ENCODE measurements at regions not wholly inside any gene's neighbourhood (a gene's known extent, or its start where the extent isn't known, plus 50 kb on each side); places are given as distances from the start of the nearest gene placed in this dataset.
"Not testable (repeated sequence)": the region's sequence is repeated elsewhere in the genome, so short reads cannot be mapped to it uniquely, and the experiment has no call there.

DNA sequence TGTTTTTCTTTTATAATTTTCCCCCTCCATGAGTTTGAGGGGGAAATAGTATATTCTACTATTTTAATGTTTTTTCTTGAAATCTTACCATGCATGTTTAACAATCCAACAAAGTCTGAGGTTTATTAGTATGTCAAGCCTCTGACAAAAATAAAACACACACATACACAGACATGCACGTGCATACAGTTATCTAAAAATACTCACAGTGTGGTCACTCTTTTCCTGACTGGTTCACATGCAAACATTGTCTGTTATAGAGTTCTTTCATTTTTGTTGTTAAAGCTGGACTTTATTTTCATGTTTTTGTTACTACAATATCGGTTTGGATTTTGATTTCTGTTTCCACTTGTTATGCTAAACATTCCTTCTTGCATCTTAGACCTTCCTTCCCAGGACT is 236.6 kb downstream of the MFSD1 start:
- H3K4me3 ChIP-seq (IDR thresholded peaks at IDR 0.05; ENCODE audit: insufficient read depth, low read depth, low read length): no peak overlapping the region
- no peaks in the 10 kb centered on the region for H3K79me2 ChIP-seq (ENCODE audit: insufficient read depth, low read depth)
- H3K36me3 ChIP-seq (ENCODE audit: insufficient read depth): no peaks in the 10 kb centered on the region
- TF ChIP-seq, protein P1, sequence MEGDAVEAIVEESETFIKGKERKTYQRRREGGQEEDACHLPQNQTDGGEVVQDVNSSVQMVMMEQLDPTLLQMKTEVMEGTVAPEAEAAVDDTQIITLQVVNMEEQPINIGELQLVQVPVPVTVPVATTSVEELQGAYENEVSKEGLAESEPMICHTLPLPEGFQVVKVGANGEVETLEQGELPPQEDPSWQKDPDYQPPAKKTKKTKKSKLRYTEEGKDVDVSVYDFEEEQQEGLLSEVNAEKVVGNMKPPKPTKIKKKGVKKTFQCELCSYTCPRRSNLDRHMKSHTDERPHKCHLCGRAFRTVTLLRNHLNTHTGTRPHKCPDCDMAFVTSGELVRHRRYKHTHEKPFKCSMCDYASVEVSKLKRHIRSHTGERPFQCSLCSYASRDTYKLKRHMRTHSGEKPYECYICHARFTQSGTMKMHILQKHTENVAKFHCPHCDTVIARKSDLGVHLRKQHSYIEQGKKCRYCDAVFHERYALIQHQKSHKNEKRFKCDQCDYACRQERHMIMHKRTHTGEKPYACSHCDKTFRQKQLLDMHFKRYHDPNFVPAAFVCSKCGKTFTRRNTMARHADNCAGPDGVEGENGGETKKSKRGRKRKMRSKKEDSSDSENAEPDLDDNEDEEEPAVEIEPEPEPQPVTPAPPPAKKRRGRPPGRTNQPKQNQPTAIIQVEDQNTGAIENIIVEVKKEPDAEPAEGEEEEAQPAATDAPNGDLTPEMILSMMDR (conservative IDR thresholded peaks at IDR 0.05; ENCODE audit: low read depth, low read length): no peak
- H3K27me3 ChIP-seq (ENCODE audit: insufficient read depth, low read depth): no peaks in the 10 kb centered on the region
- H3K9ac ChIP-seq: no peak overlapping the region
- H3K4me2 ChIP-seq: no peak overlapping the region
- H3K4me1 ChIP-seq (ENCODE audit: low read depth, poor library complexity, severe bottlenecking): no peaks in the 10 kb centered on the region
- no peaks in the 10 kb centered on the region for H4K20me1 ChIP-seq (ENCODE audit: insufficient read depth)
- no peak overlapping the region for H3K27ac ChIP-seq
- no peak overlapping the region for H2AFZ ChIP-seq (ENCODE audit: low read depth)

DNA sequence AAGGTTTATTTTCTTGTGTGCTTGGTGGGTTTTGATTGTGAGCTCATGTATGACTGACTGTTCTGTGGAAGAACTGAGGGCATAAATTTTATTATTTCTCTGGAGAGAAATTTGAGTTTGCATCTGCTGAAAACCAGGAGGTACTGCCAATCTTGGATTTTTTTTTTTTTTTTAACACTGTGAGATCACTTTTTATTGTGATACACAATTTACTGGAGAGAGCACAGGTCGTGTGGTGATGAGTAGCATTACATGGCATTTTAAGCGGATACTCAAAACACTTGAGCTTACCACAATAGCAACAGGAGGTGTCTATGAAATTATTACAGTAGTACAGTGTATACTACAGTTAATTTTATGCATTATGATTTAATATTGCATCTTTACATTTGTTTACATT is 237.4 kb downstream of the MFSD1 start:
- no peaks in the 10 kb centered on the region for H4K20me1 ChIP-seq (ENCODE audit: insufficient read depth)
- no peak overlapping the region for H3K9ac ChIP-seq
- no peaks in the 10 kb centered on the region for H3K4me1 ChIP-seq (ENCODE audit: low read depth, poor library complexity, severe bottlenecking)
- no peaks in the 10 kb centered on the region for H3K36me3 ChIP-seq (ENCODE audit: insufficient read depth)
- TF ChIP-seq, protein P1 (conservative IDR thresholded peaks at IDR 0.05; ENCODE audit: low read depth, low read length): no peak
- H3K27me3 ChIP-seq (ENCODE audit: insufficient read depth, low read depth): no peaks in the 10 kb centered on the region
- no peak overlapping the region for H2AFZ ChIP-seq (ENCODE audit: low read depth)
- no peak overlapping the region for H3K4me2 ChIP-seq
- no peaks in the 10 kb centered on the region for H3K79me2 ChIP-seq (ENCODE audit: insufficient read depth, low read depth)
- no peak overlapping the region for H3K4me3 ChIP-seq (IDR thresholded peaks at IDR 0.05; ENCODE audit: insufficient read depth, low read depth, low read length)
- H3K27ac ChIP-seq: no peak overlapping the region

DNA sequence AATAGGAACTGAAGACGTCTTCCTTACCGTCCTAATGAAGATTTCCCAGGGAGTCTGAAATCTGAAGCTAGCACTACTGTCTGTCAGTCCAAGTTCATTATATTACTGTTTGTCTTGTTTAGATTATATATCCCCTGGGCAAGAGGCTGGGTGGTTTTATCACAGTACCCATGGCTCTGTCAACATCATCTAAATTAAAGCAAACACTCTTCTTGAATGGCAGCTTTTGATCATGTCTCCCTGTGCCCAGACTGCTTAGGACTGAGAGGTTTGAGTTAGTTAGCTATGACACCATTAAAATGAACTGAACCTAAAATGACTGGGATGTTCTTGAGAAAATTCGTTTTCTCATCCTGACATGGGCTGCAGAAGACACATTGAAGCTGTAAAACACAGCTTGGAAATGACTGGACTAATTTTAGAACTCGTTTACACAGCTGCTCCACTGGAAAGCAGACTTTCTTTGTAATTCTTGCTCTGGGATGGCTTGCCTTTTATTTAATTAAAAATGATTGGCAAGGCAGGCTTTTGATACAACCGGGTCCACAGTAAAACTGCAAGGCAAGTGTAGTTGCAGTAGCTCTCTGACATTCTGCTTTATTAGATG is 243.5 kb downstream of the MFSD1 start:
- no peaks in the 10 kb centered on the region for H3K4me1 ChIP-seq (ENCODE audit: low read depth, poor library complexity, severe bottlenecking)
- no peak overlapping the region for H3K4me2 ChIP-seq
- H2AFZ ChIP-seq (ENCODE audit: low read depth): no peak overlapping the region
- no peaks in the 10 kb centered on the region for H3K79me2 ChIP-seq (ENCODE audit: insufficient read depth, low read depth)
- H3K27ac ChIP-seq: no peak overlapping the region
- no peaks in the 10 kb centered on the region for H4K20me1 ChIP-seq (ENCODE audit: insufficient read depth)
- H3K27me3 ChIP-seq (ENCODE audit: insufficient read depth, low read depth): no peaks in the 10 kb centered on the region
- no peak overlapping the region for H3K4me3 ChIP-seq (IDR thresholded peaks at IDR 0.05; ENCODE audit: insufficient read depth, low read depth, low read length)
- no peaks in the 10 kb centered on the region for H3K36me3 ChIP-seq (ENCODE audit: insufficient read depth)
- no peak overlapping the region for H3K9ac ChIP-seq
- TF ChIP-seq, protein P1 (conservative IDR thresholded peaks at IDR 0.05; ENCODE audit: low read depth, low read length): no peak

DNA sequence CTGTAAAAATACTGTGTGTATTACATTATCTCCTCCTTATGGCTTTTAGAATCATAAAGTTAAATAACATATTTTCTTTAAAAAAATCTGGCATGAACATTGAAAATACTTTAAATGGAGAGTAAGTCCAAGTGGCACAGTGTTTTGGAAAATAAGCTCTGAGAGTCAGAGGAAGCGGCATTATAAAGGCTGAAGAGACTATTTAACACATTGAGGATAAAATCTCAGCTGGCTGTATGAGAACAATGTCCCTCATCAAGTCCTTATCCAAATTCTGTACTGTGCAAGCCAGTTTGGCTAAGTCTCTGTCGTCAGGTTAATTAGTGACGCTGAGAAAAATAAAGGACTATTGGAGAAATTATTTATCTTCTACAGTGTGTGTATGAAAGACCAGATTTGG is 245.5 kb downstream of the MFSD1 start:
- H3K27ac ChIP-seq: no peak overlapping the region
- H3K4me3 ChIP-seq (IDR thresholded peaks at IDR 0.05; ENCODE audit: insufficient read depth, low read depth, low read length): no peak overlapping the region
- H3K4me2 ChIP-seq: no peak overlapping the region
- TF ChIP-seq, protein P1 (conservative IDR thresholded peaks at IDR 0.05; ENCODE audit: low read depth, low read length): no peak
- H3K27me3 ChIP-seq (ENCODE audit: insufficient read depth, low read depth): no peaks in the 10 kb centered on the region
- H3K4me1 ChIP-seq (ENCODE audit: low read depth, poor library complexity, severe bottlenecking): no peaks in the 10 kb centered on the region
- H4K20me1 ChIP-seq (ENCODE audit: insufficient read depth): no peaks in the 10 kb centered on the region
- H3K79me2 ChIP-seq (ENCODE audit: insufficient read depth, low read depth): no peaks in the 10 kb centered on the region
- no peaks in the 10 kb centered on the region for H3K36me3 ChIP-seq (ENCODE audit: insufficient read depth)
- no peak overlapping the region for H2AFZ ChIP-seq (ENCODE audit: low read depth)
- H3K9ac ChIP-seq: no peak overlapping the region

DNA sequence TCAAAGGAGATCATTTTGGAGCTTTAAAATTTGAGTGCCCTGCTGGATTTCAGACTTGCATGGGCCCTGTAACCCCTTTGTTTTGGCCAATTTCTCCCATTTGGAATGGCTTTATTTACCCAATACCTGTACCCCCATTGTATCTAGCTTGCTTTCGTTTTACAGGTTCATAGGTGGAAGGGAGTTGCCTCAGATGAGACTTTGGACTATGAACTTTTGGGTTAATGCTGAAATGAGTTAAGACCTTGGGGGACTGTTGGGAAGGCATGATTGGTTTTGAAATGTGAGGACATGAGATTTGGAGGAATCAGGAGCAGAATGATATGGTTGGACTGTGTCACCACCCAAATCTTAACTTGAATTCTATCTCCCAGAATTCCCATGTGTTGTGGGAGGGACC is 250.6 kb downstream of the MFSD1 start:
- H4K20me1 ChIP-seq (ENCODE audit: insufficient read depth); H3K27me3 ChIP-seq (ENCODE audit: insufficient read depth, low read depth); H3K27ac ChIP-seq; H3K4me3 ChIP-seq (IDR thresholded peaks at IDR 0.05; ENCODE audit: insufficient read depth, low read depth, low read length); H3K79me2 ChIP-seq (ENCODE audit: insufficient read depth, low read depth); H2AFZ ChIP-seq (ENCODE audit: low read depth); H3K36me3 ChIP-seq (ENCODE audit: insufficient read depth); H3K4me2 ChIP-seq; H3K9ac ChIP-seq; H3K4me1 ChIP-seq (ENCODE audit: low read depth, poor library complexity, severe bottlenecking): not testable (repeated sequence)

All from KMS-11 (cell line).